ENCODE measurements at regions not wholly inside any gene's neighbourhood (a gene's known extent, or its start where the extent isn't known, plus 50 kb on each side); places are given as distances from the start of the nearest gene placed in this dataset.

GRCh38 chr2:15092181-15092580 lies 459.7 kb downstream of the LRATD1 start:
- H3K4me3 ChIP-seq (ENCODE audit: low read depth, low read length), result no peak overlapping the region
- ChIA-PET CTCF (no interaction called here), POLR2A (no interaction called here)
- no peak for TF ChIP-seq ZNF585B (tag by site-specific recombination; IDR thresholded peaks at IDR 0.05)
- TF ChIP-seq ZNF704 (tag by site-specific recombination; IDR thresholded peaks at IDR 0.05), result no peak
- no peak for TF ChIP-seq EGR2 (tag by site-specific recombination; IDR thresholded peaks at IDR 0.05; ENCODE audit: low read depth)
- TF ChIP-seq ZNF692 (tag by site-specific recombination; IDR thresholded peaks at IDR 0.05), result no peak
- no peak for TF ChIP-seq ZNF544 (tag by site-specific recombination; IDR thresholded peaks at IDR 0.05)
- no peak for TF ChIP-seq ZNF513 (tag by site-specific recombination; IDR thresholded peaks at IDR 0.05)
- no peak for TF ChIP-seq KLF10 (tag by site-specific recombination; IDR thresholded peaks at IDR 0.05)
- TF ChIP-seq ZNF335 (tag by site-specific recombination; conservative IDR thresholded peaks at IDR 0.05), result no peak
- TF ChIP-seq ZNF658 (tag by site-specific recombination; IDR thresholded peaks at IDR 0.05), result no peak
- H3K36me3 ChIP-seq (ENCODE audit: control insufficient read depth in 2 of 2, insufficient read depth in 1 of 2, low read length in 2 of 2), result no peaks in the 10 kb centered on the region
- H3K4me1 ChIP-seq (ENCODE audit: control insufficient read depth, insufficient read depth, low read length), result no peaks in the 10 kb centered on the region
- H3K9me3 ChIP-seq (ENCODE audit: control insufficient read depth, insufficient read depth, low read depth, low read length), result no peaks in the 10 kb centered on the region
- H3K27ac ChIP-seq (ENCODE audit: extremely low read depth, low read depth, low read length), result no peak overlapping the region

- Histone ChIP-seq H3K36me3 (ENCODE audit: control insufficient read depth in 2 of 2, insufficient read depth in 1 of 2, low read length in 2 of 2) (no peaks in the 10 kb centered on the region), H3K9me3 (ENCODE audit: control insufficient read depth, insufficient read depth, low read depth, low read length) (no peaks in the 10 kb centered on the region), H3K27ac (ENCODE audit: extremely low read depth, low read depth, low read length) (no peak overlapping the region), H3K4me1 (ENCODE audit: control insufficient read depth, insufficient read depth, low read length) (no peaks in the 10 kb centered on the region), H3K4me3 (ENCODE audit: low read depth, low read length) (no peak overlapping the region)
- ChIA-PET POLR2A (no interaction called here), CTCF (no interaction called here)
- TF ChIP-seq ZNF155 (tag by site-specific recombination; IDR thresholded peaks at IDR 0.05) (no peak), SP7 (tag by site-specific recombination; IDR thresholded peaks at IDR 0.05) (no peak), ZNF324 (tag by site-specific recombination; IDR thresholded peaks at IDR 0.05) (no peak), PRDM2 (tag by site-specific recombination; IDR thresholded peaks at IDR 0.05; ENCODE audit: borderline replicate concordance) (no peak), ZNF624 (tag by site-specific recombination; IDR thresholded peaks at IDR 0.05) (no peak), ZNF112 (tag by site-specific recombination; IDR thresholded peaks at IDR 0.05) (no peak), ZNF610 (tag by site-specific recombination; IDR thresholded peaks at IDR 0.05; ENCODE audit: borderline replicate concordance) (no peak), ZNF792 (tag by site-specific recombination; IDR thresholded peaks at IDR 0.05) (no peak), ZNF239 (tag by site-specific recombination; IDR thresholded peaks at IDR 0.05) (no peak), ZNF121 (tag by site-specific recombination; IDR thresholded peaks at IDR 0.05) (no peak), ZBTB10 (tag by site-specific recombination; IDR thresholded peaks at IDR 0.05) (no peak), ZNF248 (tag by site-specific recombination; IDR thresholded peaks at IDR 0.05) (no peak), ZNF670 (tag by site-specific recombination; IDR thresholded peaks at IDR 0.05; ENCODE audit: low read depth) (no peak), SALL2 (tag by site-specific recombination; IDR thresholded peaks at IDR 0.05; ENCODE audit: borderline replicate concordance) (no peak), PRDM1 (tag by site-specific recombination; IDR thresholded peaks at IDR 0.05) (no peak), ZNF521 (tag by site-specific recombination; IDR thresholded peaks at IDR 0.05) (no peak)
These were observed 460.2 kb downstream of the LRATD1 start for GRCh38 chr2:15092691-15093090.

Data from HEK293 (cell line).